ENCODE measurements at regions not wholly inside any gene's neighbourhood (a gene's known extent, or its start where the extent isn't known, plus 50 kb on each side); places are given as distances from the start of the nearest gene placed in this dataset.

DNA sequence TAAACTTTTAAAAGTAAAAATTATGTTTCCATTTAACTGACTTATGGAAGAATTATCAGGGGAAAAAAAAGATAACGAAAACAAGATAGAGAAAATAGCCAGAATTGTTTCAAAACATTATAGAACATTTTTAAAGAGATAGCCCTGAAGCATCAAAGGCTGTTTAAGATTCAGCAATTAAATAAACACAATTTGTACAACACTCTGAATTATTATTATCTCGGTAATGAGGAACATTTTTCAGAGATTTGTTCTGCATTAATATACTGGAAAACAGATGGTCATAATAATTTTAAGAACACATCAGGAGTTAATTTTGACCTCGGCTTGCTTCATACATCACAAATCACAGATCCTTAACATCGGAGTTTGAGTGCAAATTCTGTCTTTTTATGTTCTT is 643.8 kb downstream of the SORCS1 start:
- no peak for DNase-seq

DNA sequence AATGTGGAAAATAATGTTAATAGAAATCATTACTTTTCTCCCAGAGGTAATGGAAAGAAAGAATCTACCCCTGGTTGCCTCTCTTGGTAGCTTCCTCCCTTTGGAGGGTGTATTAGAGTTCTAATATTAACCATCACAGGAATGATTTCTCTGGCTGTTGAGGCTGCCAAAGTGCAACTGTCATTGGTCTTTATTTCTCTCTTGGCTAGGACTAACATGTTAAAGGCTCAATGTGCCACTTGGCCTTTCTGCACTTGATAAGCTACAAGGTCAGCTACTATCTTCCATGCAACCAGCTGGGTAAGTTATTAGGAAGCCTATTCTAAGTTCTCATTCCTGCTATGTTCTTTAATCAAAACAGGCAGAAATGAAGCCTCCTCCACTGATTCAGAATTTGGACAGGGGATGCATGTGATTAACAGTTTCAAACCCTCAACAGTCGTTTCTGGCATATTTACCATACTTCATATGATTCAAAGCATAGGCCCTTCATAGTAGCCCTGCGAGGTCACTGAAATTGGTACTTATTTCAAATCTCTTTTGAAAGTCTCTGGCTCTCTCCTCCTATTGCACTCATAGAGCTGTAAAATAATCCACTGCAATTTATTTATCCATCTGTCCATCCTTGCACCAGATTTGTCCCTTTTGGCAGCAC is 645.0 kb downstream of the SORCS1 start:
- peak; percentile 21 for DNase-seq

GRCh38 chr10:106515206-106515790 is 649.2 kb downstream of the SORCS1 start:
- DNase-seq = no peak

DNA sequence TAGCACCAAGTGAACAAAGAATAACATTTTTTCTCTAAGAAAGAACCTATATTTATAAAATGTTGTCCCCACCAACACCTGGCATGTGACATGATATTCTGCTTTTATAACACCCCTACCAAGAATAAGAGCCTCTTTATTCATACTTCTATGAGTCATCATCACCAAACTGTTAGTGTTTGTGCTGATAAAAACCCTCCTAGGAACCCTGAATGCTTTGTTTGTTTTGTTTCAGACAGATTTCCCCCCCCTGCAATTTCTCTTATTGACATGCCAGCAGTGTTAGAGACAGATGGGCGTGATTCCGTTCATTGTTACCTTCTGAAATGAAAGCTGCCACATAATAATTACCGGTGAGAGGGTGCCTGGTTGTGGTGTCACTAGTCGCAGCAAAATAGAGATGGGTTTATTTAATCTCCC is 651.1 kb downstream of the SORCS1 start:
- no peak for DNase-seq

- no peak for DNase-seq
Observed at GRCh38 chr10:106511917-106512316, 652.6 kb downstream of the SORCS1 start.

DNA sequence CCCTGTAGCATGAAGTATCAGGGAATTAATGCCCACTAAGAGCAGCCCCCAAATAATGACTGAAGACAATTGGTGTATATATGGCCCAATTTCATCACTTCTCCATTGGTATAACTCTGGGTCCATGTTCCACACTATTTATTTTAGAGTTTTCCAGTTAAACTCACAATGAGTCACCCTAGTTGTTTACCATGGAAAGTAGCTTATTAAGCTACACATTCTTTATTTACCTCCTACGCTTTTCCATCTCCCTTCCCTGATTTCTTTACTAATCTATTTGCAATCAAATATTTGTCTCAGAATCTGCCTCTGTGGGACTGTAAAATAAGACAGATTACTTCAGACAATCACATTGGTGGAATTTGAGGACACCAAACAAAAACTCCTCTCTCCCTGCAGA is 655.6 kb downstream of the SORCS1 start:
- DNase-seq = peak; percentile 10

DNA sequence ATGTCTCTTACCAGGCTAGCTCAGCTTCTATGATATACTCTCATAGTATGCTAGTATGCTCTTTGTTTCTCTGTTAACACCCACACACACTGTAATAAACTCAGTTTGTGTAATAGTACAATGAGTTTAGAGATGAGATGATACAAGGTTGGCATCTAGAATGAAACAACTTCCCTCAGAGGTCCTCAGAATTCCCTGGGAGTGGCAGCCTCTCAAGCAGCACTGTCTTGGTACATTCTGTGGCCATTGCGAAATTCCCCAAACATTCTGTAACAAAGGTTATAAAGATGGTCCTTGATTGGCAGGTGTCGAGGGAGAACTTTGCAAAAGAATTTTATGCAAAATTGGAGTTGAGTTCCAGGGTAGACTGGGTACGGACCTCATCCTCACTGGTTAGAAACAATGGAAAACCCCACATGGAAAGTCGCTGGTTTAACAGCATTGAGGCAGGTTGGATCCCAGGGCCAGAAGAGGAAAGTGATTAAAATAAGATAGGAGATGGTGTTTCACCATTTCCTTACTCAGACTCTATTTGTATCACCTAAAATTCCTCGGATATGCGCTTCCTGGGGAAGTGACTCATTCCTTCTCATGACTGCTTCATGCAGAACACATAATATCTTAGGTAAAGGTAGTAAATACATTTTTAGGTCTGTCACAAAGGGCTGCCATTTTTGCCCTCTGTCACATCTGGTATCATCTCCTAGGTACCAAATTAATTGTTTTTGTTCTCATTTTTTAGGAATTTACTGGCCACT is 657.8 kb downstream of the SORCS1 start:
- DNase-seq = peak; percentile 45

DNA sequence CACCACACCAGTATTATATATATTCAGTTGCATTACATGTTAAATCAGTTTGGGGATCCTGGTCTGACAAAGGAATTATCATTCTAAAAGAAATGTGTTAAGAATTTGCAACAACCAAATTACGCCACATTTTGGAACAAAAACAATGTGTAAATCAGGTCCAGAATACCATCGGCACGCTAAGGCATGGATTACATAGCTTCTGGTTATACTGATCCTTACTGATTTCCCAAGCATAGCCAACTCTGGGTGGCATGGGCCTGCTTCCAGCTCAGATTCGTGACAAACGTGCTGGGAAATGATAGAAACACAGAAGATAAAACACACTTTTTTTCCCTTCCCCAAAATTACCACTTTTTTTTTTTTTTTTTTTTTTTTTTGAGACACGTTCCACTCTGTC is 660.0 kb downstream of the SORCS1 start:
- DNase-seq = no peak

GRCh38 chr10:106502641-106503040 is 661.9 kb downstream of the SORCS1 start:
- no peak for DNase-seq

DNA sequence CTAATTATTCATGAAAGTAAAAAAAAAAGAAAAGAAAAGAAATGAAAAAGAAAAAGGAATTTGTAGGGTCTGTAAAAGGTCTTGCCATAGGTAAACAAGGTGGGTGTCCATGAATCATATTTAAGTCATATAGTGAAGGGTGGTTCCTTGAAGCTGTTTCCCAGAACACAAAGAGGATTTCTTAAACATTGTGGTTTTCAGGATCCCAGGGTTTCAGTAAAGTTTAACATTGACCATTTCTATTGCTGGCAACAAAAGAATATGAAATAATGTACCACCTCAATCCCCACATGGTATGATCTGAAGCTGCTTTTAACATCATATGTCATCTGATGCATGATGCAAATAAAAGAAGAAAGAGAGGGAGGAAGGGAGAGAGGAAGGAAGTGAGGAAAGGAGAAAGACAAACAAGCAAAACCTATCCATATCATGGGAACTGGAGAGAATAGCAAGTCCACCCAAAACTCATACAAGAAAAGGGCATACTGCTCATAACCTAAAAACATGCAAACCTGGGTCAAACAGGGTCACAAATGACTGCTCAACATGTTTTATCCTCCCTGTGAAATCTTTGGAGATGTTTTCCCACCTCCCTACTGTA is 663.5 kb downstream of the SORCS1 start:
- DNase-seq = no peak

DNA sequence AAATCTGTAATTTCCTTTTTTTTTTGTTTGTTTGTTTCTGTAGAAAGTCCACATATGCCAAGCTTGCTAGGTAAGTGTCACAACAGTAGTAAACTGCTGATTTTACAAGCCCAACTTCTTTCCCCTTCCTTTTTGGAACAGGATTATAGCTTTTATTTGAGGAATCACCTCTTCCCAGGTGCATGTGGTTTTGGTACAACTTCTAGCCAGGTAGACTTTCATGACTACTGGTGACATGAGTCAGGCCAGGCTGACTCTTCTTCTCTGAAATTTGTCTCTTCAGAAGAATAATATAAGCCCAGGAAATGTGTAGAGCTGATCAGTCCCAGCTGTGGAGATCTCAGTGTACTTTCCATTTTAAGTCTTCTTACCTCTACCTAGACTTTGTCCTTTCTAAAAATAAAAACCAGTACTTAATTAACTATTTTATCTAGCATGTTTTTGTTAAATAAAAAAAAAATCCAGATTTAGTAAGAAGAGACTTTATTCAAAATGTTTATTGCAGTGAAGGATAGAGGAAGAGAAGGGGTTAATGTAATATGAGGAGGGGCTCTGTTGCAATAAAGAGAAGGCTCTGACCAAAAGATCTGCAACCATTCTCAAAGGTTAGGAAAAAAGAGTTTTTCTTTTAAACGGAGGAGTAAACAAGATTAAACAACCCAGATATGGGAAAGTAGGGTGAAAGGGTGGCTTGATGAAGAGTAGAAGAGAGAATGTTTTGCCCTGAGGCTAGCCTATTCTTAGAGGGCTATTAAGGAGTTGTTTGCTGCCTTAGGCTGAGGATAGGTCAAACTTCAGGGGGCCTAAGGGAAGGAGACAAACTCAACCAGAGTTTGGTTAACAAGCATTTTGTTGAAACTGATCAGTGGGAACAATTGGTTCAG is 664.2 kb downstream of the SORCS1 start:
- DNase-seq = peak; percentile 8

- no peak for DNase-seq
Observed at GRCh38 chr10:106499448-106499847, 665.1 kb downstream of the SORCS1 start.

- DNase-seq = no peak
Observed at GRCh38 chr10:106498675-106499074, 665.8 kb downstream of the SORCS1 start.

DNA sequence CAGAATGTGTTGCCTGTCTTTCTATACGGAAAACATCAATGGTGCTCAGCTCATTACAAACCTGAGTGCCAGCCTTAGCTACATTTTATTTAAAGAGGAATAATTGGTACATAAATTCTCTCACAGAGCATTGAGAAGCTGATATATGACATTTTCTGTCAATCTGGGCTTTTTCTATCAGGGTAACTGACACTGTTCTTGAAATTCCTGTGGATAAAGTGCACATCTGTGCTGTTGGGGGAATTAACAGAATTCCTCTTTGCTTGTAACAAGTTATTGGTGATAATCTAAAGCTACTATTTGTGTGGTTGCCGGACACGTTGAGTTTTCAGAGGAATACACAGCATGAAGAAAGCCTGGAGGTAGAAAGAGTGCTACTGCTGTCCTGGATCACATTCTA is 668.6 kb downstream of the SORCS1 start:
- no peak for DNase-seq

- no peak for DNase-seq
Observed at GRCh38 chr10:106493751-106494150, 670.8 kb downstream of the SORCS1 start.

DNA sequence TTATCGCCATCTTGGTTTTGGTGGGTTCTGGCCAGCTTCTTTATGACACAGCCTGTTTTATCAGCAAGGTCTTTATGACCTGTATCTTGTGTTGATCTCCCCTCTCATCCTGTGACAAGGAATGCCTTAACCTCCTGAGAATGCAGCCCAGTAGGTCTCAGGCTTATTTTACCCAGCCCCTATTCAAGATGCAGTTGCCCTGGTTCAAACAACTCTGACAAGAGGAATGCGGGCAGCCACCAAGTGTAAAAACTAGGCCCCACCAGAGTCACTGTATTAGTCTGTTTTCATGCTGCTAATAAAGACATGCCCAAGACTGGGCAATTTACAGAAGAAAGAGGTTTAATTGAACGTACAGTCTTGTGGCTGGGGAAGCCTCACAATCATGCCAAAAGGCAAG is 671.3 kb downstream of the SORCS1 start:
- DNase-seq = no peak

GRCh38 chr10:106487726-106488125 is 676.8 kb downstream of the SORCS1 start:
- DNase-seq = no peak

- no peak for DNase-seq
Observed at GRCh38 chr10:106481598-106482275, 682.8 kb downstream of the SORCS1 start.

- DNase-seq = no peak
Observed at GRCh38 chr10:106479636-106480035, 684.9 kb downstream of the SORCS1 start.

DNA sequence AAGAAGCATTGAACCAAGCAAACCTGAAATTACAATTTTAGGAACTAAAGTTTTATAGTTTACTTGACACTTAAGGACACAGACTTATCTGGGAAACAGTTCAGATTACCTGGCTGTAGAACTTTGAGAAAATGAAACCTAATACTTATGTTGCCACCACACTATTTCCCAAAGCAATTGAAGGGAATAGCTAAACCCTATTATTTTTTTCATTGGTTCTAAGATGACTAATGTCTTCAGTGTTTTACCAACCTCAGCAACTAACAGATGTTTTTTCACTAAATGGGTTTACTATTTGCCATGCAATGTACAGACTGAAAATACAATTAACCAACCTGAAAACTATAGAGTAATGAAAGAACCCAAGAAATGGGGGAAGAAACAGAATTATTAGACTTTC is 689.6 kb downstream of the SORCS1 start:
- DNase-seq = peak; percentile 34

DNA sequence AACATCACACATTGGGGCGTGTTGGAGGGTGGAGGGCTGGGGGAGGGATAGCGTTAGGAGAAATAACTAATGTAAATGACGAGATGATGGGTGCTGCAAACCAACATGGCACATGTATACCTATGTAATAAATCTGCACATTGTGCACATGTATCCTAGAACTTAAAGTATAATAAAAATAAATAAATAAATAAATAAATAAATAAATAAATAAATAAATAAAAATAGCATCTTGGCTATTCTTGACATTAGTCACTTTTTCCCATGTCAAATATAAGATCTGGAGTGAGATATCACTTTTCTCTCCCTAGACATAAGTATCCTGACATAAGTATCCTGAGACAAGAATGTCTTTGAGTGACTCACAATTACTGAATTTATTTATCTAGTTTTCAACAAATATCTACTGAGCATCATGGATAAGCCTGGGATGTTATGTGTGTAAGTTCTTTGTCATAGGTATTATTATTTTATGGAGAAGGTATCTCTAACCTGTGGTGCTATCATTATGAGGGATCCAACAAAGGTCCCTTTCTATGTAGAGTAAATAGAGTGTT is 691.3 kb downstream of the SORCS1 start:
- DNase-seq = peak; percentile 21

GRCh38 chr10:106467506-106467905 is 697.0 kb downstream of the SORCS1 start:
- peak; percentile 7 for DNase-seq

Data from EL (cell line).